Cerebellar cortex (tissue), 1 donor: ENCODE measurements at regions not wholly inside any gene's neighbourhood (a gene's known extent, or its start where the extent isn't known, plus 50 kb on each side); places are given as distances from the start of the nearest gene placed in this dataset.
"Not testable (repeated sequence)": the region's sequence is repeated elsewhere in the genome, so short reads cannot be mapped to it uniquely, and the experiment has no call there.

Experiments used
- DNase-seq: peaks from one replicate; pipeline ENCODE4 v3.0.0-alpha.2; 2015; ENCODE audit warnings: low spot score

- not testable (repeated sequence) for DNase-seq
Observed at GRCh38 chr1:149157409-149157808, 54.1 kb upstream of the NBPF9 start.

- not testable (repeated sequence) for DNase-seq
Observed at GRCh38 chr1:149158308-149158707, 55.0 kb upstream of the NBPF9 start.

GRCh38 chr1:149163063-149163444 lies 59.7 kb upstream of the NBPF9 start:
- DNase-seq: not testable (repeated sequence)

- DNase-seq: not testable (repeated sequence)
Observed at GRCh38 chr1:149174765-149175164, 71.4 kb upstream of the NBPF9 start.

DNA sequence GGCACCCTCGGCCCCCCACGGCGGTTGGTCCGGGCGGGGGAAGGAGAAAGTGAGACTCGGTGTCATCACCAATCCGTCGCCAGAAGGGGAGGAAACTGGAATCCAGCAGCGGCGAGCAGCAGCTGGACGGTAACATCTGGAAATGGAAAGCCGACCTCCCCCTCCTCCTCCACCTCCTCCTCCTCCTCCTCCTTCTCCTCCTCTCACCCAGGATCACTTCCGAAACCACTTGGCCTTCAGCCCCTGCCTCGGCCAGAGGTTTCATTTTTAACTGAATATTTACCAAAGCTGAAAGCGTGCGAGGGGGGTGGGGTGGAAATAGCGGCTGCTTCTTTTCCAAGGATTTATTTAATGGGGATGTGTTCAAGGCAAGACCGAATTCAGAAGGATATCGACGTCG lies 72.5 kb upstream of the NBPF9 start:
- DNase-seq: not testable (repeated sequence)

- not testable (repeated sequence) for DNase-seq
Observed at GRCh38 chr1:149176453-149177316, 73.3 kb upstream of the NBPF9 start.

DNA sequence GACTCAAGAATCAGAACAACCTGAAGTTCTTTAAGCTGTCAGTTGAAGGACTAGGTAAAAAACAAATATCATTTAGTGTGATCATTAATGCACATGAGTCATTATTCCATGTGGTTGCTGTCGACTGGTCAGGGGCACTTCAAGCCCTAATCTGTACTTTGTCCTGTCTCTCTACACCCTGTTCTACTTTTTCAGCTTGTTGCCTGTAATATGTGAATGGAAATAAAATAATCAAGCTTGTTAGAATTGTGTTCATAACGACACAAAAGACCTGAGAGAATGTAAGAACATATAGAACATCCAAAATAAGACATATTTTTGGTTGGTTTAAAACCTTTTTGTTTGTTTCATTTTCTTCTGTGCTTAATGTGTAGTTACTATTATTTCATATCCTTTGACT lies 87.4 kb upstream of the NBPF9 start:
- DNase-seq: not testable (repeated sequence)

DNA sequence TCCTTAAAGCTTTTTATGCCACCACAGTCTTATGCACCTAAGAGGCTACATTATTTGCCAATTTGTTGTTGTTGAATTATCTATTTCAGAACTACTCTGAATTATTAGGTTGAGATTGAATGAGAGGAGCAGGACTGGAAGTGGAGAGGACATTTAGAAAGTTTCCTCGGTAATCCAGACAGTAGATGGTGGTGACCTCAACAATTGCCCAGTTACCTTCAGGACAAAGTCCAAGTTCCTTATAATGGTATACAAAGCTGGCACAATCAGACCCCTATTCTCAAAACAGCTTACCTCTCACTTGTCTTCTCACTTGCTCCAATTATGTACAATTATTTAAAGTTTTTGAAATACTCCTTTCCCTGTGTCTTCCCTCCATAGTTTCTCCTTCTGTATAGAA lies 93.3 kb upstream of the NBPF9 start:
- DNase-seq: not testable (repeated sequence)

GRCh38 chr1:149200567-149200966 lies 97.2 kb upstream of the NBPF9 start:
- DNase-seq: peak; percentile 8

DNA sequence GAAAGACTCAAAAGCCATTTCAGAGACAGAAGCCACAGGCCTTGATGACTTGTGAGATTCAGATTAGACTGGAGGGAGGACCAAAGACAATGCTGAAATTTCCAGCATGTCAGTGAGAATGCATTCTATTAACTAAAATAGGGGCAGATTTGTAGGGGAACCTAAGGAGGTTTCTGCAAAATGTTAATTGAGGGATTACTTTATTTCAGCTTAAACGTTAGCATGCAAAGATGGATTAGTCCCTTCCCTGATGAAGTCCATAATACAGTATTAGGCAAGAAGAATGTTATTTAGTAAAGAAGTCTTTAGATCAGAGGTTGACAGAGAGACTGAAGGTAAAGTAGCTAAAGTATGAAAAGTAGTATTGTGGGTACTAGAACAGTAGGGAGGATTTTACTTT lies 98.9 kb upstream of the NBPF9 start:
- not testable (repeated sequence) for DNase-seq

DNA sequence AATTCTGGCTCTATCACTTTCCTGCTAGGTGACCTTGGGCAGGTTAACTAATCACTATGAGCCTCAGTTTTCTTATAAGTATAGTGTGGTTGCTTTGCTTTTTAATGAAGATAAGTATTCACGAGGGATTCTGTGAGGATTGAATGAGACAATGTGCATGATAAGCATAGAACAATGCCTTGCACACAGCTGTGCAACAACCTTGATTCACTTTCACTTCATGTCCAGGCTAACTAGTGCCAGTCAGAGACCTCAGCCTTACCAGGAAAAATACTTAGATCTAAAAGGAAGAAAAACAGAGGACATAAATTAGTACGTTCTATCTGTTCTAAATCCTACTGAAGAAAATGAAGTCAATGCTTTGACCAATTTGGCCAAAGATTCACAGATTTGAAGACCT lies 101.0 kb upstream of the NBPF9 start:
- DNase-seq: not testable (repeated sequence)

DNA sequence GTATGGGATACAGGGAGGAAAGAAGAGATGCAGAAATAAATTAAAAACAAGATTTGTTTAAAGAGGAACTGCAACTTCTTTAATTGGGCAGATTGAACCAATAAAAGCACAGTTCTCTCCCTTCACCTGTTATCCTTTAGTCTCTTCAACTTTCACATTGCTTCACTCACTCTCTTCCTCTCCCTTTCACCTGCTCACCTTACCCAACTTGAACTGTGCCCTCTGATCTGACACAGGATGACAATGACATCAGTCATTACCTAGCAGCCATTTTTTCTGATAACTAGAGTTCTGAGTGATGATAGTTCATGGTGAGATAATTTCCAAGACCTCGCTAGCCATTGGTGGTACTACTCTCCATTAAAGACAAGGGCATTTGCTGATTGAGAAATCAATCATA lies 105.5 kb upstream of the NBPF9 start:
- not testable (repeated sequence) for DNase-seq

- DNase-seq: not testable (repeated sequence)
Observed at GRCh38 chr1:149211757-149212420, 108.5 kb upstream of the NBPF9 start.

GRCh38 chr1:149212946-149213345 lies 109.6 kb upstream of the NBPF9 start:
- DNase-seq: not testable (repeated sequence)

GRCh38 chr1:149213673-149214072 lies 110.3 kb upstream of the NBPF9 start:
- not testable (repeated sequence) for DNase-seq

DNA sequence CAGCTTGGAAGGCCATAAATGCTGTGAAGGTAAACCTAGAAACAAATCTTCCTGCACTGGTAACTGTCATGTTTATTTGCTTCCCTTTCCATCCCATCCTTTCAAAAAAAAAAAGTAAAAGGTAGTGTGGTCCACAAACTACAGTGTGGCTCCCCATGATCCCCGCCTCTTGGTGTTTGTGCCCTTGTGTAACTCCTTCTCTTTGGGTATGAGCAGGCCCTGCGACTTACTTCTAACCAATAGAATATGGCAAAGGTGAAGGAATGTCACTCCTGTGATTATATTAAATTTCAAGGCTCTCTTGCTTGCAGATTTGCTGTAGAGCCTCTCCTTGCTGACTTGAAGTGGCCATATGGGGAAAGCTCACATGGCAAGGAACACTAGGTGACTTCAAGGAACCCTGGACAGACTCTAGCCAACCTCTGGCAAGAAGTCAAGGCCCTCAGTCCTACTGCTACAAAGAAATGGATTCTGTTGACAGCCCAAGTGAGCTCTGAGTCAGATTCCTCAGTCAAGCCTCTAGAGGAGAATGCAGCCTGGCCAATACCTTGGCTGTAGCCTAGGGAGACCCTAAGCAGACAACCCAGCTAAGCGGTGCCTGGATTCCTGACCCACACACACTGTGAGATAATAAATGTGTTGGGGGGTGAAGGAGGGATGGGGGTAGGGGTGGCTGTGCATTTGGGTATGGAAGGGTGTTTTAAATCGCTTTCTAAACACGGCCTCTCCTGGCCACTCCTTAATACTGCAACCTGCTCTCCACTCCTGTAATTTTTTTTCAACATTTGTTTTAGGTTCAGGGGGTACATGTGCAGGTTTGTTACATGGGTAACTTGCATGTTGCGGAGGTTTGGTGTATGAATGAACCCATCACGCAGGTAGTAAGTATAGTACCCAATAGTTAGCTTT lies 115.0 kb upstream of the NBPF9 start:
- DNase-seq: peak; percentile 4

DNA sequence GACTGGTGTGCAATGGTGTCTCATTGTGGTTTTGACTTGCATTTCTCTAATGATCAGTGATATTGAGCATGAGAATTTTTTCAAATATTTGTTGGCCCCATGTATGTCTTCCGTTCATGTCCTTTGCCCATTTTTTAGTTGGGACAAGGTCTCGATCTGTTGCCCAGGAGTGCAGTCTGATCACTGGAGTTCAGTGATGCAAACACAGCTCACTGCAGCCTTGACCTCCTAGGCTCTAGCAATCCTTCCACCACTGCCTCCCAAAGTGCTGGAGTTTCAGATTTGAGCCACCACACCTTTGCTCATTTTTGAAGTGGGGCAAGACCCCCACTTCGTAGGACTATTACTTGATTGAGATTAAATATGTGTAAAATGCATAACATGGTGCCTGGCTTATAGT lies 116.2 kb upstream of the NBPF9 start:
- not testable (repeated sequence) for DNase-seq

DNA sequence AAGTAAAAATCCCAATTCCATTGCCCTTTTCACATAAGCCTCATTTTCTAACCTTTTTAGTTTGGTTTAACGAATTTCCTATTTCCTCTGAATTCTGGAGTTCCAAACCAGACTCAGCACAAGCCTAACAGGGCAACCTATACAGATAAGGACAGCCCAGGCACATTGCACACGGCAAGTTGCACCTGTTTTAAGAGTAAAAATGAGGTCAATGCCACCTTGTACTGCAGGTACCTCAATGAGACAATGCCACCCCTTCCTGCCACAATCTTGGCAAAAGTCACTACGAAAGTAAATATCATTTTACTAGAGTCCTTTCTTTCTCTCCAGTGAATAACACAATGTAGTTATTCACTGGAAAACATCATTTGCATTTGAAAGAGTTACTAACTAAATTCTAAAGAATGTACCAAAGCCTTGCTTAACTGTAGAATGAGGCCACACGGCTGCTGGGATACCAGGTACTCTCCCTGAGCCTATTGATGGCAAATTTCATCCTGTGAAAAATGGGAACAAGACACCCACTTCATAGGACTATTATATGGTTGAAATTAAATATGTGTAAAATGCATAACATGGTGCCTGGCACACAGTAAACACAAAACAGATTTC lies 117.2 kb upstream of the NBPF9 start:
- DNase-seq: not testable (repeated sequence)

DNA sequence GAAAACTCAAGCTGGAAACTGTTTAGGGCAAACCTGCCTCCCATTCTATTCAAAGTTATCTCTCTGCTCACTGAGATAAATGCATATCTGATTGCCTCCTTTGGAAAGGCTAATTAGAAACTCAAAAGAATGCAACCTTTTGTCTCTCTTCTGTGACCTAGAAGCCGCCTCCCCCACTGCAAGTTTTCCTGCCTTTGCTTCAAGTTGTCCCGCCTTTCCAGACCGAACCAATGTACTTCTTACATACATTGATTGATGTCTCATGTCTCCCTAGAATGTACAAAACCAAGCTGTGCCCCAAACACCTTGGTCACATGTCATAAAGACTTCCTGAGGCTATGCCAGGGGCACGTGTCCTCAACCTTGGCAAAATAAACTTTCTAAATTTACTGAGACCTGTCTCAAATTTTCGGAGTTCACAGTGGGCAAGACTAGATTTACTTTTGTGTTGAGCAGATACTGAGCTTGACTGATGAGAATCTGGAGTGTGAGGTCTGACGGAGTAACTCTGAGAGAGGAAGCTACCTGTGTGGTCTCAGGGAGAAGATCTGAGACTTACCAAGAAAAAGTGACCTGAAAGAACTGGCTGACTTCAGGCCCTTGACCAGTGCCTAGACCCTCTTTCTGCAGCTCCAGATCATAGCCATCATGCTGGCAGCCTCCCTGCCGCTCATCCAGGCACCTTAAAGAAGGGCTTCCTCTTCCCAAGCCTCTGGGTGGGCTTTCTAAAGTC lies 124.7 kb upstream of the NBPF9 start:
- not testable (repeated sequence) for DNase-seq

- not testable (repeated sequence) for DNase-seq
Observed at GRCh38 chr1:149228672-149229585, 125.6 kb upstream of the NBPF9 start.
